PC-9 (cell line): ENCODE measurements at regions not wholly inside any gene's neighbourhood (a gene's known extent, or its start where the extent isn't known, plus 50 kb on each side); places are given as distances from the start of the nearest gene placed in this dataset.

Source experiments
- BruUV-seq: library from RNA; stranded (reverse); fragments of 400-500 nt; replicated peaks from 2 replicates; lab custom pipeline; 2021; lab: Mats Ljungman, UMichigan
- CTCF ChIA-PET: fragments of 300-600 bp; sonication (Branson Sonifier 250); formaldehyde crosslinking; loops from one replicate; lab custom pipeline; 2022; ENCODE audit warnings: antibody characterized with exemption; lab: Charles Lee
- POLR2A ChIA-PET: fragments of 300-600 bp; sonication (Branson Sonifier 250); formaldehyde crosslinking; loops from one replicate; lab custom pipeline; 2022; ENCODE audit warnings: antibody characterized with exemption; ENCODE audit not compliant: unreplicated experiment; lab: Charles Lee
- DNase-seq, 2 experiments: peaks; one replicate each; pipeline versions ENCODE4 v3.0.0 to v3.0.0-alpha.2; 2015 to 2022; ENCODE audit warnings: mixed read lengths in 1 of 2
- H2AFZ ChIP-seq: fragments of 200-600 bp; sonication (generic); 2 replicates; pipeline ENCODE4 v1.8.1; 2017; ENCODE audit warnings: antibody characterized with exemption
- H3F3A ChIP-seq: fragments of 200-600 bp; sonication (generic); 2 replicates; pipeline ENCODE4 v1.8.1; 2017; ENCODE audit warnings: antibody characterized with exemption, mild to moderate bottlenecking, low read depth; ENCODE audit not compliant: insufficient read depth
- H3K27ac ChIP-seq: fragments of 200-600 bp; sonication (generic); 2 replicates; pipeline ENCODE4 v1.6.1; 2016; ENCODE audit warnings: mixed run types
- H3K27me3 ChIP-seq: fragments of 200-600 bp; sonication (generic); 2 replicates; pipeline ENCODE4 v1.6.1; 2016; ENCODE audit warnings: low read depth, mixed run types; ENCODE audit not compliant: insufficient read depth
- H3K36me3 ChIP-seq: fragments of 200-600 bp; sonication (generic); 2 replicates; pipeline ENCODE4 v1.6.1; 2016; ENCODE audit warnings: low read depth, mixed run types
- H3K4me1 ChIP-seq: fragments of 200-600 bp; sonication (generic); replicated peaks from 2 replicates; pipeline ENCODE4 v1.6.1; 2016; ENCODE audit warnings: mixed run types; ENCODE audit not compliant: insufficient read depth
- H3K4me2 ChIP-seq: fragments of 200-600 bp; sonication (generic); 2 replicates; pipeline ENCODE4 v1.6.1; 2017; ENCODE audit warnings: mixed run types
- H3K4me3 ChIP-seq: fragments of 200-600 bp; sonication (generic); 2 replicates; pipeline ENCODE4 v1.6.1; 2016; ENCODE audit warnings: mixed run types
- H3K79me2 ChIP-seq: fragments of 200-600 bp; sonication (generic); 2 replicates; pipeline ENCODE4 v1.6.1; 2017; ENCODE audit warnings: low read depth, mixed run types
- H3K9me2 ChIP-seq: fragments of 200-600 bp; sonication (generic); 2 replicates; pipeline ENCODE4 v1.8.1; 2017; ENCODE audit warnings: mild to moderate bottlenecking; ENCODE audit not compliant: insufficient read depth
- H3K9me3 ChIP-seq: fragments of 200-600 bp; sonication (generic); 2 replicates; pipeline ENCODE4 v1.8.1; 2016; ENCODE audit warnings: low read depth; ENCODE audit not compliant: insufficient read depth
- H4K20me1 ChIP-seq: fragments of 200-600 bp; sonication (generic); 2 replicates; pipeline ENCODE4 v1.8.1; 2017; ENCODE audit not compliant: insufficient read depth
- EZH2 ChIP-seq: fragments of 200-600 bp; sonication (generic); IDR thresholded peaks from 2 replicates; pipeline ENCODE4 v1.8.0; 2017; ENCODE audit warnings: antibody characterized with exemption, low read depth
- intact Hi-C: fragments of 100-400 bp; cut with micrococcal nuclease; formaldehyde crosslinking; loops from one replicate; pipeline ENCODE4 v1.10.0; 2022; ENCODE audit not compliant: unreplicated experiment
- TF ChIP-seq, protein P1 (sequence below): fragments of 200-600 bp; sonication (generic); conservative IDR thresholded peaks from 2 replicates; pipeline ENCODE4 v1.6.1; 2017; ENCODE audit warnings: mixed run types, antibody characterized with exemption, mild to moderate bottlenecking, moderate library complexity

DNA sequence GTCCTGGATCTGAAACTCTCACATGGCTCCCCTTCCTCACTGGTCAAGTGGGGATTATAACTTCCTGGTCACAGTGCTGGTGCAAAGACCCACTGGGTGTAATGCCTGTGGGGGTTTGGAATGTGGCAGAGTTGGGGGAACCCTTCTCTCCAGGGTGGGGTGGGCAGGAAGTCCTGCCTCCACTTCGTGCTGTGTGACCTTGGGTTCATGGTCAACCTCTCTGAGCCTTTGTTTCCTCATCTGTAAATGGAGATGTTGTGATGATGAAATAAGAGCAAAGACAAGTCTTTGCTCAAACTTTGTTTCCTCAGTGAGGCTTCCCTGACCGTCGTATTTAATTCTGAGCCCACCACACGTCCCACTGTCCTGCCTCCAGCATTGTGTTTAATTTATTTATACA, 564.7 kb downstream of the PTPRU start:
- Histone ChIP-seq H3K9me2 (no peaks in the 10 kb centered on the region), H3K27me3 (no peaks in the 10 kb centered on the region), H3K27ac (no peak overlapping the region), H3K4me1 (no peaks in the 10 kb centered on the region), H3K79me2 (no peaks in the 10 kb centered on the region), H3F3A (no peaks in the 10 kb centered on the region), H3K4me2 (no peak overlapping the region), H3K4me3 (no peak overlapping the region), H3K9me3 (no peaks in the 10 kb centered on the region), H2AFZ (no peak overlapping the region), H4K20me1 (no peaks in the 10 kb centered on the region), H3K36me3 (no peaks in the 10 kb centered on the region)
- CTCF ChIA-PET: no interaction called here
- BruUV-seq: no TSS peak
- intact Hi-C loops: no loop called here
- TF ChIP-seq EZH2: no peak
- TF ChIP-seq, protein P1, sequence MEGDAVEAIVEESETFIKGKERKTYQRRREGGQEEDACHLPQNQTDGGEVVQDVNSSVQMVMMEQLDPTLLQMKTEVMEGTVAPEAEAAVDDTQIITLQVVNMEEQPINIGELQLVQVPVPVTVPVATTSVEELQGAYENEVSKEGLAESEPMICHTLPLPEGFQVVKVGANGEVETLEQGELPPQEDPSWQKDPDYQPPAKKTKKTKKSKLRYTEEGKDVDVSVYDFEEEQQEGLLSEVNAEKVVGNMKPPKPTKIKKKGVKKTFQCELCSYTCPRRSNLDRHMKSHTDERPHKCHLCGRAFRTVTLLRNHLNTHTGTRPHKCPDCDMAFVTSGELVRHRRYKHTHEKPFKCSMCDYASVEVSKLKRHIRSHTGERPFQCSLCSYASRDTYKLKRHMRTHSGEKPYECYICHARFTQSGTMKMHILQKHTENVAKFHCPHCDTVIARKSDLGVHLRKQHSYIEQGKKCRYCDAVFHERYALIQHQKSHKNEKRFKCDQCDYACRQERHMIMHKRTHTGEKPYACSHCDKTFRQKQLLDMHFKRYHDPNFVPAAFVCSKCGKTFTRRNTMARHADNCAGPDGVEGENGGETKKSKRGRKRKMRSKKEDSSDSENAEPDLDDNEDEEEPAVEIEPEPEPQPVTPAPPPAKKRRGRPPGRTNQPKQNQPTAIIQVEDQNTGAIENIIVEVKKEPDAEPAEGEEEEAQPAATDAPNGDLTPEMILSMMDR: no peak
- DNase-seq: no peak
- POLR2A ChIA-PET: no interaction called here

DNA sequence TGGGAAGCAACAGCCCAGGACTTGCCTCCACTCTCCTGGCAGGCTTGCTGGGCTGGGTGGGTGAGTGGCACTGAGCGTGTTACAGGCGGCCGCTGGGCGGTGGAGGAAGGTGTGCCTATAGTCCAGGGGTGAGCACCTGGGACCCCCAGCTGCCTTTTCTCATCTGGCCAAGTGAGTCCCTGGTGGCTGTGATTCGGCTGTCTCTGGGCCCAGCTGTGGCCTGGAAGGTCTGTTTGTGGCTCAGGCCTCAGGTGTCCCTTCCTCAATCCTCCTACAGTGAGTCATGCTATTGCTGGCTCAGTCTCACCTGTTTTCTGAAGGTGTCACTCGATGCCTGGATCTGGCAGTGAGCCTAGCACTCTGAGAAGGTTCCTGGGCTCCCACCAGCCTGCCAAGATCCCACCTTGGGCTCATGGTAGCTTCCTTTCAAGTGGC, 564.2 kb downstream of the PTPRU start:
- TF ChIP-seq, protein P1: no peak
- peak; percentile 8 to 67 for DNase-seq
- H2AFZ ChIP-seq: no peak overlapping the region
- no peak overlapping the region for H3K4me3 ChIP-seq
- intact Hi-C loops: no loop called here
- ChIA-PET CTCF (no interaction called here), POLR2A (no interaction called here)
- H3K27me3 ChIP-seq: no peaks in the 10 kb centered on the region
- no peak overlapping the region for H3K27ac ChIP-seq
- H4K20me1 ChIP-seq: no peaks in the 10 kb centered on the region
- no peaks in the 10 kb centered on the region for H3F3A ChIP-seq
- no peak overlapping the region for H3K4me2 ChIP-seq
- no peaks in the 10 kb centered on the region for H3K36me3 ChIP-seq
- H3K9me2 ChIP-seq: no peaks in the 10 kb centered on the region
- no peaks in the 10 kb centered on the region for H3K79me2 ChIP-seq
- H3K4me1 ChIP-seq: no peaks in the 10 kb centered on the region
- no peaks in the 10 kb centered on the region for H3K9me3 ChIP-seq
- BruUV-seq: no TSS peak

DNA sequence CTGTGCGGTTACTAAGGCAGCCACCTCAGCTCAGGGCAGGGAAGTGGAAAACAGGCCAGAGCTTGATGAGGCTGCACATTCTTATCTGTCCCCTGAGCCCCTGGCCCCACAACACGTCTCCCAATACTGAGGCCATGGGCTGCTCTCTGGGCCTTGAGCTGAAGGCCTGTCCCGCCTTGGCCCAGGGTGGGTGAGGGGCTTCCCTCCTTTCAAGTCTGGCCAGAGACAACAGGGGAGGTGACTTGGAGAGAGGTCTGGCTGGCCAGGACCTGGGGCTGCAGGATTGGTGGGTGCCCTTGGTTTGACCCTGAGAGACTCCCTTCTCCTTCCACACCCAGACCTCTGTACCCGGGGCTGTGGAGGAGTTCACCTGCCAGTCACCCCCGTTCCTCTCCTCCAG, 563.8 kb downstream of the PTPRU start:
- no peak overlapping the region for H3K27ac ChIP-seq

More for the DNA sequence above, 563.8 kb downstream of the PTPRU start:
- no peaks in the 10 kb centered on the region for H4K20me1 ChIP-seq
- intact Hi-C loops: no loop called here
- H3F3A ChIP-seq: no peaks in the 10 kb centered on the region
- H3K4me2 ChIP-seq: no peak overlapping the region
- no peaks in the 10 kb centered on the region for H3K9me2 ChIP-seq
- POLR2A ChIA-PET: no interaction called here
- no peak overlapping the region for H2AFZ ChIP-seq
- H3K9me3 ChIP-seq: no peaks in the 10 kb centered on the region
- TF ChIP-seq EZH2: no peak
- TF ChIP-seq, protein P1: no peak
- no peak for DNase-seq
- no peaks in the 10 kb centered on the region for H3K36me3 ChIP-seq
- H3K79me2 ChIP-seq: no peaks in the 10 kb centered on the region
- no peak overlapping the region for H3K4me3 ChIP-seq
- BruUV-seq: no TSS peak
- H3K27me3 ChIP-seq: no peaks in the 10 kb centered on the region
- no peaks in the 10 kb centered on the region for H3K4me1 ChIP-seq
- CTCF ChIA-PET: no interaction called here
